ENCODE measurements at regions not wholly inside any gene's neighbourhood (a gene's known extent, or its start where the extent isn't known, plus 50 kb on each side); places are given as distances from the start of the nearest gene placed in this dataset.
"Not testable (repeated sequence)": the region's sequence is repeated elsewhere in the genome, so short reads cannot be mapped to it uniquely, and the experiment has no call there.

GRCh38 chr20:4625687-4626086, 60.6 kb upstream of the PRNP start:
- no peak for TF ChIP-seq CTCF (IDR thresholded peaks at IDR 0.05; ENCODE audit: insufficient read depth, low read length, severe bottlenecking)
- H3K27me3 ChIP-seq (ENCODE audit: control insufficient read depth, insufficient read depth, low read length) = no peaks in the 10 kb centered on the region
- FAIRE-seq = no peak

GRCh38 chr20:4624675-4625336, 61.5 kb upstream of the PRNP start:
- DNase-seq (ENCODE audit: low read depth); H3K4me3 ChIP-seq (ENCODE audit: low read depth, low read length); H3K36me3 ChIP-seq (ENCODE audit: control insufficient read depth, insufficient read depth, low read length); FAIRE-seq; H3K27me3 ChIP-seq (ENCODE audit: control insufficient read depth, insufficient read depth, low read length): not testable (repeated sequence)

More at GRCh38 chr20:4625687-4626086, 60.6 kb upstream of the PRNP start:
- no peaks in the 10 kb centered on the region for H3K36me3 ChIP-seq (ENCODE audit: control insufficient read depth, insufficient read depth, low read length)
- DNase-seq (ENCODE audit: low read depth) = no peak
- H3K4me3 ChIP-seq (ENCODE audit: low read depth, low read length) = no peak overlapping the region

GRCh38 chr20:4619144-4619543, 67.1 kb upstream of the PRNP start:
- H3K27me3 ChIP-seq (ENCODE audit: control insufficient read depth, insufficient read depth, low read length); H3K36me3 ChIP-seq (ENCODE audit: control insufficient read depth, insufficient read depth, low read length); H3K4me3 ChIP-seq (ENCODE audit: low read depth, low read length); FAIRE-seq; DNase-seq (ENCODE audit: low read depth): not testable (repeated sequence)

- TF ChIP-seq CTCF (IDR thresholded peaks at IDR 0.05; ENCODE audit: insufficient read depth, low read length, severe bottlenecking) = no peak
- FAIRE-seq (no peak), DNase-seq (ENCODE audit: low read depth) (no peak)
- no peak overlapping the region for H3K4me3 ChIP-seq (ENCODE audit: low read depth, low read length)
- H3K27me3 ChIP-seq (ENCODE audit: control insufficient read depth, insufficient read depth, low read length) = no peaks in the 10 kb centered on the region
- no peaks in the 10 kb centered on the region for H3K36me3 ChIP-seq (ENCODE audit: control insufficient read depth, insufficient read depth, low read length)
These were observed 68.8 kb upstream of the PRNP start for GRCh38 chr20:4617484-4617883.

GRCh38 chr20:4617019-4617418, 69.2 kb upstream of the PRNP start:
- no peaks in the 10 kb centered on the region for H3K36me3 ChIP-seq (ENCODE audit: control insufficient read depth, insufficient read depth, low read length)
- no peaks in the 10 kb centered on the region for H3K27me3 ChIP-seq (ENCODE audit: control insufficient read depth, insufficient read depth, low read length)
- FAIRE-seq (no peak), DNase-seq (ENCODE audit: low read depth) (no peak)
- TF ChIP-seq CTCF (IDR thresholded peaks at IDR 0.05; ENCODE audit: insufficient read depth, low read length, severe bottlenecking) = no peak
- H3K4me3 ChIP-seq (ENCODE audit: low read depth, low read length) = no peak overlapping the region

GRCh38 chr20:4613718-4614620, 72.3 kb upstream of the PRNP start:
- DNase-seq (ENCODE audit: low read depth) (peak; percentile 74), FAIRE-seq (peak; percentile 32)

More at GRCh38 chr20:4613718-4614620, 72.3 kb upstream of the PRNP start:
- peak; percentile 53 for TF ChIP-seq CTCF (IDR thresholded peaks at IDR 0.05; ENCODE audit: insufficient read depth, low read length, severe bottlenecking)
- H3K27me3 ChIP-seq (ENCODE audit: control insufficient read depth, insufficient read depth, low read length) = no peaks in the 10 kb centered on the region
- H3K36me3 ChIP-seq (ENCODE audit: control insufficient read depth, insufficient read depth, low read length) = no peaks in the 10 kb centered on the region
- H3K4me3 ChIP-seq (ENCODE audit: low read depth, low read length) = no peak overlapping the region

All from bronchial epithelial cell (primary cell).